GM21619 (cell line): ENCODE measurements at regions not wholly inside any gene's neighbourhood (a gene's known extent, or its start where the extent isn't known, plus 50 kb on each side); places are given as distances from the start of the nearest gene placed in this dataset.

Experiments
- ATAC-seq: cut with Tn5 transposase; IDR thresholded peaks from one replicate; pipeline ENCODE4 v1.9.1; 2021; ENCODE audit not compliant: unreplicated experiment

- ATAC-seq, result no peak
These were observed 1221.4 kb downstream of the VRK1 start for GRCh38 chr14:98018628-98019027.

GRCh38 chr14:98022541-98023520 lies 1225.6 kb downstream of the VRK1 start:
- ATAC-seq, result no peak

GRCh38 chr14:98028162-98028561 lies 1231.0 kb downstream of the VRK1 start:
- ATAC-seq, result no peak

- no peak for ATAC-seq
These were observed 1236.6 kb downstream of the BCL11B start for GRCh38 chr14:98035396-98035795.

- ATAC-seq, result no peak
These were observed 1234.2 kb downstream of the BCL11B start for GRCh38 chr14:98037831-98038230.

GRCh38 chr14:98056946-98057345 lies 1215.1 kb downstream of the BCL11B start:
- ATAC-seq, result no peak

- no peak for ATAC-seq
These were observed 1212.9 kb downstream of the BCL11B start for GRCh38 chr14:98059106-98059505.

- no peak for ATAC-seq
These were observed 1209.9 kb downstream of the BCL11B start for GRCh38 chr14:98062083-98062482.

GRCh38 chr14:98069712-98070171 lies 1202.3 kb downstream of the BCL11B start:
- no peak for ATAC-seq

- no peak for ATAC-seq
These were observed 1201.5 kb downstream of the BCL11B start for GRCh38 chr14:98070536-98070935.

GRCh38 chr14:98074111-98074510 lies 1197.9 kb downstream of the BCL11B start:
- ATAC-seq, result no peak

GRCh38 chr14:98077176-98077575 lies 1194.8 kb downstream of the BCL11B start:
- ATAC-seq, result no peak

GRCh38 chr14:98082833-98083232 lies 1189.2 kb downstream of the BCL11B start:
- no peak for ATAC-seq

GRCh38 chr14:98085751-98086150 lies 1186.2 kb downstream of the BCL11B start:
- ATAC-seq, result no peak

- no peak for ATAC-seq
These were observed 1178.9 kb downstream of the BCL11B start for GRCh38 chr14:98093111-98093510.

- no peak for ATAC-seq
These were observed 1172.5 kb downstream of the BCL11B start for GRCh38 chr14:98099527-98099926.

GRCh38 chr14:98101323-98101722 lies 1170.7 kb downstream of the BCL11B start:
- no peak for ATAC-seq

GRCh38 chr14:98103705-98104104 lies 1168.3 kb downstream of the BCL11B start:
- no peak for ATAC-seq

GRCh38 chr14:98109326-98109725 lies 1162.7 kb downstream of the BCL11B start:
- no peak for ATAC-seq

- no peak for ATAC-seq
These were observed 1159.7 kb downstream of the BCL11B start for GRCh38 chr14:98112194-98112780.

- ATAC-seq, result no peak
These were observed 1157.7 kb downstream of the BCL11B start for GRCh38 chr14:98114122-98114895.
